SKM-1 (cell line): ENCODE measurements at regions not wholly inside any gene's neighbourhood (a gene's known extent, or its start where the extent isn't known, plus 50 kb on each side); places are given as distances from the start of the nearest gene placed in this dataset.
"Not testable (repeated sequence)": the region's sequence is repeated elsewhere in the genome, so short reads cannot be mapped to it uniquely, and the experiment has no call there.

ENCODE experiments used
- DNase-seq: peaks from one replicate; lab custom pipeline; 2025; ENCODE audit not compliant: unreplicated experiment; lab: John Stamatoyannopoulos, UW

GRCh38 chr9:111276431-111277128 is 53.4 kb downstream of the OR2K2 start:
- DNase-seq, result no peak

DNA sequence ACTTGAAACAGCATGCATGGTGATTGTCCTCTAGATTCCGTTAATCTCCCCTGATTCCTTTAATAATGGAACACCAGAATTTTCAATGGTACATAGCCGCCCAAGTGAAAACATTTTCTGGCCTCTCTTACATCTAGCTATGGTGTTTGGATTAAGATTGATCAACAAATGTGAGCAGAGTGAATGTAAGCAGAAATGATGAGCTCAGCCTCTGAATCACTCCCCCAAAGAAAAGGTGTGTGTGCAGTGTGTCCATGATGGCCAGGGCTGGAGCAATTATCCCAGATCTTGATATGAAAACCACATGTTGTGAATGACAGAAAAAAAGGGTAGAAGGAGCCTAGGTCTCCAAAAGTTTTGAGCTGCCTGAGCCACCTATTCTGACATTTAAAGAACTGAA is 55.3 kb downstream of the OR2K2 start:
- no peak for DNase-seq

GRCh38 chr9:111272581-111272980 is 57.4 kb downstream of the OR2K2 start:
- no peak for DNase-seq

- no peak for DNase-seq
Observed at GRCh38 chr9:111271481-111272080, 58.4 kb downstream of the OR2K2 start.

GRCh38 chr9:111271047-111271446 is 59.0 kb downstream of the OR2K2 start:
- no peak for DNase-seq

DNA sequence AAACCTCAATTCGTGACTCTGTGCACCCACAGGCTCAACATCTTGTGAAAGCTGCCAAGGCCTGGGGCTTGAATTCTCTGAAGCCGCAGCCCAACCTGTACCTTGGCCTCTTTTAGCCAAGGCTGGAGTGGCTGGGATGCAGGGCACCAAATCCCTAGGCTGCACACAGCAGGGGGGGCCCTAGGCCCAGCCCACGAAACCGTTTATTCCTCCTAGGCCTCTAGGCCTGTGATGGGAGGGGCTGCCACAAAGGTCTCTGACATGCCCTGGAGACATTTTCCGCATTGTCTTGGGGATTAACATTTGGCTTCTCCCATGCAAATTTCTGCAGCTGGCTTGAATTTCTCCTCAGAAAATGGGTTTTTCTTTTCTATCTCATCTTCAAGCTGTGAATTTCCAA is 64.0 kb downstream of the OR2K2 start:
- DNase-seq, result not testable (repeated sequence)

- DNase-seq, result no peak
Observed at GRCh38 chr9:111263116-111263515, 66.9 kb downstream of the OR2K2 start.

DNA sequence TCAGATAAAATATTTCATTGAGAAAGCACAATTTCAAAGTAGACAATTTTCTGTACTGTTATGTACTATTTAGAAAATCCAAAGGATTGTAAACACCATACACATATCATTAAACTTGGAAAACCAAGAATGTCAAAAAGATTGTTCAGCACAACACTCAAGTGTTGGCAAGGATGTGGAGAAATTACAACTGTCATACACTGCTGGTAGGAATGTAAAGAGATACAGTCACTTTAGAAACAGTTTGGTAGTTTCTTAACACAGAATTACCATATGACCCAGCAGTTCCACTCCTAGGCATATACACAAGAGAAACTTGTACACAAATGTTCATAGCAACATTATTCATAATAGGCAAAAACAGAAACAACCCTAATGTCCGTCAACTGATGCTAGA is 71.2 kb downstream of the OR2K2 start:
- no peak for DNase-seq

DNA sequence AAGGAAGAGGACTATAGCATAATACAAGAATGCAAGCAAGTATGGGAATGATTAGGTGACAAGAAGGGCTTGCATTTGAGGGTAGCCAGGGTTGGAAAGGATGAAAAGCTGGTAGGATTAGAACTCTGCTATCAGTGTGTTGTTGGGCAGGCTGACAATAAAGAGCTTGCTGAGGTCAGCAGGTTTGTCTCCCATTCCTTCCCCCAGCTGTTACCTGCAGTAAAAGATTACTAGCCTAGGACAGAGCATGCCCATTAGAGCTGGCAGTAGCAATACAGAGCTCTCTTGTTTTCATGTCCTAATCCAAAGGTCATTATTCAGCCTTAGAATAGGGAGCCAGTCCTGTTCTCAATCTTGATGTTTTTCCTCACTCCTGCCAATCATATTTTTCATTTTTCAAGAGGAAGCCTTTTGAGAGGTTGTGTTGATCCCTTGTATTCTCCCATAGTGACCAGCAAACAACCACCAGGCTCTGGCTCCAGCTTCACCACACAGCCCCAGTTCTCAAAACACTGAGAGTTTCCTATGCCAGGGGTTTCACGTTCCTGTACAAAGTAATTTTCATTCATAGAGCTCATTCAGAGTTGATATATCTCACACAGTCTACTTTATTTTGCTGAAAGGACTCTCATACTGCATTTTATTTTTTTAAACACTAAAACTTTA is 71.7 kb downstream of the OR2K2 start:
- DNase-seq, result no peak

DNA sequence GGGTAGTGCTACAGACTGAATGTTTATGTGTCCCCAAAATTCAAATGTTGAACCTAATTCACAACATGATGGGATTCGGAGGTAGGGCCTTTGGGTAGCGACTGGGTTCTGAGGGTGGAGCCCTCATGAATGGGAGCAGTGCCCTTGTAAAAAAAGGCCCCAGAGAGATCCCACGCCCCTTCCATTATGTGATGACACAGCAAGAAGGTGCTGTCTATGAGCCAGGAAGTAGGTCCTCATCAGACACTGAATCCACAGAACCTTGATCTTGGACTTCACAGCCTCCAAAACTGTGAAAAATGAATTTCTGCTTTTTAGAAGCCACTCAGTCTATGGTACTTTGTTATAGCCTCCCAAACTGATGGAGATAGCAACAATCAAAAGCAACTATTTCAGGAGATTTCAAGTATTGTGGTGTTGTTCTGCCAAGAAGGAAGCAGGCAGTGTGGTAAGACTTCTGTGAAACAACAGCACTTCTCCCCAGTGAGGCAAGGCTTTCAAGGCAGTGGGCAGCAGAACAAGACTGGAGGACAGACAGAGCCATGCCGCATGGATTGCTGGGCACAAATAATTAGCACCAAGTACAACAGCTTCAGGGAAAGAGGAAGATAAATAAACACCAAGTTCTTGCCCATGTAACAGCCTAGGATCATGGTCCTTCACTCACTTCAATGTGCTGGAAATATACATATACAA is 76.1 kb downstream of the OR2K2 start:
- peak; percentile 5 for DNase-seq

DNA sequence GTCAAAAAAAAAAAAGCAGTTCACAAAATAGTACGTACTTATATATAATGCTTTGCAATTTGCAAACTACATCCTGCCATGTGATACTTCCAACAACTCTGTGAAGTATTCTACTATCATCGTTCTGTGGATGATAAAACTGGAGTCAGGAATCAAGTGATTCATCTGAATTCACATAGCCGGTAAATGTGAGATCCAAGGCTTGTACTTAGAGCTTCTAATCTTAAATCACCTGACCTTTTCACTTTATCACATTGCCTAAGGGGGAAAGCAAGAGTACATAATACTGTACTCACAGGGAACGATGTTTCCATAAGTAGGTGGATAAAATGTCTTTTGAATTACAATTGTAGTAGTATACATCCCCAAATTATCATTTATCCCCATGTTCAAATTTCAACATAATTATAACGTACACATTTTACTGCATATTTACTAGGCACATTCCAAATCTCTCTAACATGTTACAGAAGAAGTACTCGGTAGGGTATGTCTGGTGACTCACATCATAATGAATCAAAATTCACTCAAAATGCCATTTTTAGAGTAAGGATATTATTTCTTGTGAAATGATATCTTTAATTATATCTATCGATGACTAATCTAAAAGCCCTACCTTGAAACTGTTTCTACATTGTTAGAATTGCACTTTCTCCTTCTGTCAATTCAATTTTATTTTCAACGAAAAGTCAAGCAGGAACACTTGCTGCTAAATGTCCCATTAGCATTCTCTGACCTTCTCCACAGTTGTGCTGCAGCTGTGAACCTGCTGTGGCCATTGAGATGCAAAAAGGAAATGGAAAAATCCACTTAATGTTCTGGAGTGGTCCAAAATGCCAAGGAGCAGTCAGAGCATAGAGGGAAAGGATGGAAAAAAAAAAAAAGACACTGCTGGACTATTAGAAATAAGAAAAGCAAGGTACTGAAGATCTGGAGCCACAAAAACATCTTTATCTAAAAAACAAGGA is 78.9 kb downstream of the OR2K2 start:
- no peak for DNase-seq

- no peak for DNase-seq
Observed at GRCh38 chr9:111237447-111237846, 92.6 kb downstream of the OR2K2 start.

DNA sequence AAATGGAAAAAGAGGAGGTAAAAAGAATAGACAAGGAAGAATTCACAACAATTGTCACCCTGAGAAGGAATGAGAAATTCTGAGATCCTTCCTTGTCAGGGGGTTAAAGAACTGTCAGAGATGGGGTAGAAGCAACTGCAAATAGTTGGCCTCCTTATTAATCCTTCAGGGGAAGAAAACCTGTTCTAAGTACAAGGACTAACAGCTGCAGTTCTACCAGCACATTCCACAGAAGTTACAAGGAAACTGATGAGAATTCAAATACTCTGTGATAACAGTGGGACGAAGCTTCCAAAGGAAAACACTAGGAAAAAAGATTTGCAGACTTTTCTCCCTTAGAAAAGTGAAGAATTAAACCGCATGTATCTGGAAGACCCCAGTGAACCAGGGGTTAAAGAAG is 93.7 kb downstream of the OR2K2 start:
- no peak for DNase-seq

GRCh38 chr9:111233963-111234362 is 96.1 kb downstream of the OR2K2 start:
- DNase-seq, result no peak

- DNase-seq, result no peak
Observed at GRCh38 chr9:111232997-111233790, 96.8 kb downstream of the OR2K2 start.

GRCh38 chr9:111231801-111232580 is 98.0 kb downstream of the OR2K2 start:
- no peak for DNase-seq

- no peak for DNase-seq
Observed at GRCh38 chr9:111222757-111223156, 107.3 kb downstream of the OR2K2 start.

- DNase-seq, result no peak
Observed at GRCh38 chr9:111212874-111213273, 117.2 kb downstream of the OR2K2 start.

DNA sequence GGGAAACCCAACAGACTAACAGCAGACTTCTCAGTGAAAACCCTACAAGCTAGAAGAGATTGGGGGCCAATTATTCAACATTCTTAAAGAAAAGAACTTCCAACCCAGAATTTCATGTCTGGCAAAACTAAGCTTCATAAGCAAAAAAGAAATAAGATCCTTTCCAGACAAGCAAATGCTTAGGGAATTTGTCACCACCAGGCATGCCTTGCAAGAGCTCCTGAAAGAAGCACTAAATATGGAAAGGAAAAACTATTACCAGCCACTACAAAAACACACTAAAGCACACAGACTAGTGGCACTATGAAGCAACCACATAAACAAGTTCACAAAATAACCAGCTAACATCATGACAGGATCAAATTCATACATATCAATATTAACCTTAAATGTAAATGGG is 131.1 kb downstream of the OR2K2 start:
- DNase-seq, result no peak
